Cardiac fibroblast (primary cell): ENCODE measurements at regions not wholly inside any gene's neighbourhood (a gene's known extent, or its start where the extent isn't known, plus 50 kb on each side); places are given as distances from the start of the nearest gene placed in this dataset.

Experiments used
- DNase-seq, 2 donors: peaks; one replicate each; pipeline versions ENCODE4 v3.0.0 to v3.0.0-alpha.2; 2010; ENCODE audit warnings: low read depth in 2 of 2
- H3K4me3 ChIP-seq, 2 donors: replicated peaks in 1 of 2; 1 replicate in 1 of 2; 2 replicates in 1 of 2; pipeline ENCODE4 v1.5.1; 2011; ENCODE audit warnings: low read depth in 2 of 2, low read length in 2 of 2, mild to moderate bottlenecking in 2 of 2, moderate library complexity in 1 of 2
- TF ChIP-seq, protein P1 (sequence below): IDR thresholded peaks from one replicate; pipeline ENCODE4 v1.5.1; 2011; ENCODE audit warnings: low read depth, mild to moderate bottlenecking, low read length, inconsistent platforms

DNA sequence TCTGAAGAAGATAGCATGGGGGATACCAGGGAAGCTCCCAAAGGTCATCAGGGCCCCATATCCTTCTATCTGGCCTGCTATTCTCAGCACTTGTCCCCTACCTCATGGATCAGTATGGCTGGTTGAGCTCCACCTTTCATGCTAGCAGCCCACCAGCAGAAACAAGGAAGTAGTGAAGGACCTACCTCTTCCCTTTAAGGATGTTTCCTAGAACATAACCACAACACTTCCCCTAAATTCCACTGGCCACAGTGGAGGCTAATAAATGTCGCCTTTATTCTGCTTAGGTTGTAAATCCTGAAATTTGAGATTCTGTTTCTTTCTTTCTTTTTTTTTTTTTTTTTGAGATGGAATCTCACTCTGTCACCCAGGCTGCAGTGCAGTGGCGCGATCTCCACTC is 128.6 kb upstream of the PARP11 start:
- TF ChIP-seq, protein P1, sequence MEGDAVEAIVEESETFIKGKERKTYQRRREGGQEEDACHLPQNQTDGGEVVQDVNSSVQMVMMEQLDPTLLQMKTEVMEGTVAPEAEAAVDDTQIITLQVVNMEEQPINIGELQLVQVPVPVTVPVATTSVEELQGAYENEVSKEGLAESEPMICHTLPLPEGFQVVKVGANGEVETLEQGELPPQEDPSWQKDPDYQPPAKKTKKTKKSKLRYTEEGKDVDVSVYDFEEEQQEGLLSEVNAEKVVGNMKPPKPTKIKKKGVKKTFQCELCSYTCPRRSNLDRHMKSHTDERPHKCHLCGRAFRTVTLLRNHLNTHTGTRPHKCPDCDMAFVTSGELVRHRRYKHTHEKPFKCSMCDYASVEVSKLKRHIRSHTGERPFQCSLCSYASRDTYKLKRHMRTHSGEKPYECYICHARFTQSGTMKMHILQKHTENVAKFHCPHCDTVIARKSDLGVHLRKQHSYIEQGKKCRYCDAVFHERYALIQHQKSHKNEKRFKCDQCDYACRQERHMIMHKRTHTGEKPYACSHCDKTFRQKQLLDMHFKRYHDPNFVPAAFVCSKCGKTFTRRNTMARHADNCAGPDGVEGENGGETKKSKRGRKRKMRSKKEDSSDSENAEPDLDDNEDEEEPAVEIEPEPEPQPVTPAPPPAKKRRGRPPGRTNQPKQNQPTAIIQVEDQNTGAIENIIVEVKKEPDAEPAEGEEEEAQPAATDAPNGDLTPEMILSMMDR: no peak
- no peak for DNase-seq
- no peak overlapping the region for H3K4me3 ChIP-seq

DNA sequence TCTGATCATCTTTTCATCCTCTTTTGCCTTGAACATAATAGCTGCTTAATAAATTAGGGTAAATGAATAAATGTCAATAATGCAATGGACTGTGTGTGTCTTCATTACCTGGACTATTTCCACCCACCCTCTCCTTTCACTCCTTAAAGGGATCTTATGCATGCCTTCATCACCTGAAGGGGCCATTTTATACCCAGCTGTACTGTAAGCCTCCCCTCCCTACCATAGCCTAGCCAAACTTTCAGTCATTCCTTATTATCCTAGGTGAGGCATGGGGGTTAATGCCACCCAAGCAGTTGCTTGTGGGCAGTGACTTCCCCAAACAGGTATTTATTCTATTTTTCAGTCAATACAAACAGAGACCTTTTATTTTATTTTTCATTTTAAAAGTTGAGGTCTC is 127.8 kb upstream of the PARP11 start:
- DNase-seq: no peak
- H3K4me3 ChIP-seq: no peak overlapping the region
- TF ChIP-seq, protein P1: no peak

DNA sequence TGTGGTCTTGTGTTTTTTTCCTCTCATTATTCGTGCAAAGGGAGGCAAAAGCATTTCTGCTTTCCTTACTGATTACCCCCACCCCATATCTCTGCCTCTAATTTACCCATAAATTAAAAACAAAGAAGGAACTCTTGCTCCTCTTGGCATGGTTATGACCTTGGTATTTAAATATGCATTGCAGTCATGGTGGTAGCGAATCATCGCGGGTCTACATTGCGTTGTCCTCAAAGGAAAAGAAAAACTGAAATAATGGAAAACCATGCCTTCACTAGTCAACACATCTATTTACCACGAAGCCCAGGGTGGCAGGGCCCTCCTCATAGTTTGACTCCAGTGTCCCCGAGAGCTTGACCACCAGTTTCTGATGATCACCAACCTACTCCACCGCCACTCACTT is 126.7 kb upstream of the PARP11 start:
- TF ChIP-seq, protein P1: no peak
- no peak for DNase-seq
- H3K4me3 ChIP-seq: no peak overlapping the region

DNA sequence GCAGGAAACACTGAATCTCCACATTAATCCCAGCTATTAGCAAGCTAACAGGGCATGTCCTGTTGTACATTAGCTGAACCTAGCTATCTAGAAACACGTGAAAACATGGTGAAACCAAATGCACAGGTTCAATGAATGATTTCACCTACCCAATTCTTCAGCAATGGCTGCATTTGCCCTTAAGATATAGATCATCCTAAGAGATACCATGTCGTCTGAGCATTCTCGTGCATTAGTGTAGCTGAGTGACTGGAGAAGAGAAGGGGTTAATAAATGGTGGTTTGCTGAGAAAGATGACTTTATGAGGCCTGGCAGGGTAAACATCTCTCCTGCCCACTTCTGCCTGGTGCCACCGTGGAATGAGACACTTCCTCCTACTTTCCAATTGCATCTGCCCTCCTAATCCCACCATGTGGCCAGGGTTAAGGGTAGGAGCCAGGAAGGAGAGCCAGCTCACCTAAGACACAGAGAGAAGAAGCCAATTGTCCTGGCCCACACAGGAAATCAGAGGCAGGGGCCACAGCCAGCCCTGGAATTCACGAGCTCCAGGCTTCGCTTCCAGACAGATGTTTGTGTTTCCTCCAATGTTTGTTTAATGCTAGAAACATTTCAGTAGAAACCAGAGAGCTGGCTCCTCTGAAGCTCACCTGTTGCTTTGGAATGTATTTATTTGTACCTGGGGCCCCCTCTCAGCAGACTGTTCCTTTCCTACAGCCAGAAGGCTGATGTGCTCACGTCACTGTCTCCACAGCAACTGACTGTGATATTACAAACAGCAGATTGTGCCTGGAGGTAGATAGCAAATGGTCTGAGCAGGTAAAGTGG is 126.0 kb upstream of the PARP11 start:
- H3K4me3 ChIP-seq: no peak overlapping the region
- DNase-seq: no peak
- TF ChIP-seq, protein P1: no peak

DNA sequence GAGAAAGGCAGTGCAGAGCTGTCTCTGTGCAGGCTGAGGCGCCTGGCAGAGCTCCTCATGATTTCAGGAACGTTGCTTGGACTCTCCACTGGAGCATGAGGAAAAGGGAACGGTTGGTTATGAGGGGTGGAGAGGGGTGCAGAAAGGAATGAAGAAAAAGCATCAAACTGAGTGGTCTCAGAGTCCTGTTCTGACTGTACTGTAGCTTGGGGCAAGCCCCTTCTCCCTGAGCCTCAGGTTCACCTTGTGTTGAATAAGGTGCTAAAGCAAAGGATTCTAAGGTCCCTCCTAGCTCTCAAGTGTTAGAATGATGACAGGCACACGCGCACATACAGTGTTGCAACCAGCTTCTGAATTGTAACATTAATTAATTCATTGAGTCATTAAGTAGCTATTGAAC is 125.2 kb upstream of the PARP11 start:
- H3K4me3 ChIP-seq: no peak overlapping the region
- TF ChIP-seq, protein P1: no peak
- DNase-seq: no peak

DNA sequence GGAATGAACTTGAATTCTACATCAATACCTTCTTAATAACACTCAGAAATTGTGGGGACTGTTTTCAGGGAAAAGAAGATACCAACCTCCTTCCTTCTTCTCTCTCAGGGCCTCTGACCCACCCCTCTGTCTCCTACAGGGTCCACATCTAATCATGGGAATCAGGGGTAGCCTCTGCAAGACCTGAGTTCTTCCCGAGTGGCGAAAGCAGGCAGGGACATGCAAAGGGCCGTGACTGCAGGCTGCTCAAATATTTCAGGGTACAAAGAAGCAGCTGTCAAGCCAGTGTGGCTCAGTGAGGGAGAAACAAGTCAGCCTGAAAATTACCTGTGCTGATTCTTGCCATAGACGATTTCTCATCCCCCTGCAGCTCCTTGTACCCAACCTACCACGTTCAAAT is 123.1 kb upstream of the PARP11 start:
- no peak for DNase-seq
- TF ChIP-seq, protein P1: no peak
- no peak overlapping the region for H3K4me3 ChIP-seq

DNA sequence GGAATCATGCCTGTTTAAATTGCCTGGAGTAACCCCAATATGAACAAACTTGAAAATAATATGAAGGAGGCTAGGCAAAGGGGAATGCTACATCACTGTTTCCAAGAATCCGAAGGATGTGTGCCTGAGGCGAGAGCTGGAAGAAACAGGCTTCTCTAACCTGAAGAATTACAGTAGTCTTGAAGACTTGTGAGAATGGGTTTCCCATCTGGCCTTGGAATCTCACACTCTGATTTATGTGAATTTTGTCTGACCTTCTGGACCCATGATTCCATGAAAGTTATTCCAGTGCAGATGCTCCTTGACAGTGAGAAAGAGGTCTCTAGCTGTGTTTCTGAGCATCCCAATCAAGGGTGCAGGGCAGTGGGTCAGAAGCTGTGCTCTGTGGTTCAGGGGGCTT is 122.1 kb upstream of the PARP11 start:
- H3K4me3 ChIP-seq: no peak overlapping the region
- no peak for DNase-seq
- TF ChIP-seq, protein P1: no peak
